Small intestine (tissue), 7 donors: ENCODE measurements at regions not wholly inside any gene's neighbourhood (a gene's known extent, or its start where the extent isn't known, plus 50 kb on each side); places are given as distances from the start of the nearest gene placed in this dataset.
"Not testable (repeated sequence)": the region's sequence is repeated elsewhere in the genome, so short reads cannot be mapped to it uniquely, and the experiment has no call there.

Experiments
- DNase-seq, 2 donors: peaks; one replicate each; pipeline versions ENCODE4 v3.0.0 to v3.0.0-alpha.2; 2013
- FAIRE-seq: peaks from 2 replicates; lab custom pipeline; 2012; peaks lifted over from hg19 to GRCh38; lab: Jason Lieb, UNC
- H3K27ac ChIP-seq, 3 donors: one replicate each; pipeline ENCODE4 v1.5.1; 2013; ENCODE audit warnings: low read length in 2 of 3, mild to moderate bottlenecking in 2 of 3, control low read depth in 1 of 3, inconsistent platforms in 1 of 3, low read depth in 1 of 3, moderate library complexity in 1 of 3
- H3K27me3 ChIP-seq, 3 donors: one replicate each; pipeline ENCODE4 v1.6.1; 2013; ENCODE audit warnings: low read length in 3 of 3, inconsistent platforms in 1 of 3; ENCODE audit not compliant: control insufficient read depth in 3 of 3, insufficient read depth in 3 of 3
- H3K36me3 ChIP-seq, 3 donors: one replicate each; pipeline ENCODE4 v1.6.1; 2013; ENCODE audit warnings: low read length in 3 of 3, inconsistent platforms in 1 of 3, low read depth in 1 of 3, mild to moderate bottlenecking in 1 of 3, moderate library complexity in 1 of 3; ENCODE audit not compliant: control insufficient read depth in 3 of 3, insufficient read depth in 2 of 3
- H3K4me1 ChIP-seq, 3 donors: one replicate each; pipeline ENCODE4 v1.6.1; 2013; ENCODE audit warnings: low read length in 2 of 3, inconsistent platforms in 1 of 3, low read depth in 1 of 3, mild to moderate bottlenecking in 1 of 3, moderate library complexity in 1 of 3; ENCODE audit not compliant: control insufficient read depth in 3 of 3, insufficient read depth in 2 of 3
- H3K4me3 ChIP-seq, 3 donors: one replicate each; pipeline ENCODE4 v1.5.1; 2013; ENCODE audit warnings: low read length in 3 of 3, control low read depth in 1 of 3, inconsistent platforms in 1 of 3, low read depth in 1 of 3, mild to moderate bottlenecking in 1 of 3, moderate library complexity in 1 of 3
- H3K9me3 ChIP-seq, 2 donors: one replicate each; pipeline ENCODE4 v1.6.1; 2013; ENCODE audit warnings: low read depth in 1 of 2, low read length in 1 of 2; ENCODE audit not compliant: control insufficient read depth in 2 of 2, insufficient read depth in 1 of 2
- WGBS, 3 donors: extraction: QIAGEN DNeasy Blood & Tissue Kit; methylation state at CpG; one replicate each; pipeline ENCODE4 v1.1.7; 2013; 5-methylcytosine and 5-hydroxymethylcytosine counted together
- donor health status: healthy with polysubstance abuse.
- donor health status: control.
- donor health status: control.
- donor health status: Bipolar disorder and iron deficiency.
- donor health status: healthy.

GRCh38 chr19:28319227-28319626, 893.7 kb downstream of the UQCRFS1 start:
- WGBS, 3 donors = 44 to 47% (median 44%) methylated on average over 2 of the region's 2 CpGs
- FAIRE-seq = no peak
- H3K36me3 ChIP-seq = no peaks in the 10 kb centered on the region
- H3K27me3 ChIP-seq = no peaks in the 10 kb centered on the region
- no peak overlapping the region for H3K27ac ChIP-seq
- DNase-seq = no peak
- no peak overlapping the region for H3K4me3 ChIP-seq
- no peaks in the 10 kb centered on the region for H3K9me3 ChIP-seq
- no peaks in the 10 kb centered on the region for H3K4me1 ChIP-seq

DNA sequence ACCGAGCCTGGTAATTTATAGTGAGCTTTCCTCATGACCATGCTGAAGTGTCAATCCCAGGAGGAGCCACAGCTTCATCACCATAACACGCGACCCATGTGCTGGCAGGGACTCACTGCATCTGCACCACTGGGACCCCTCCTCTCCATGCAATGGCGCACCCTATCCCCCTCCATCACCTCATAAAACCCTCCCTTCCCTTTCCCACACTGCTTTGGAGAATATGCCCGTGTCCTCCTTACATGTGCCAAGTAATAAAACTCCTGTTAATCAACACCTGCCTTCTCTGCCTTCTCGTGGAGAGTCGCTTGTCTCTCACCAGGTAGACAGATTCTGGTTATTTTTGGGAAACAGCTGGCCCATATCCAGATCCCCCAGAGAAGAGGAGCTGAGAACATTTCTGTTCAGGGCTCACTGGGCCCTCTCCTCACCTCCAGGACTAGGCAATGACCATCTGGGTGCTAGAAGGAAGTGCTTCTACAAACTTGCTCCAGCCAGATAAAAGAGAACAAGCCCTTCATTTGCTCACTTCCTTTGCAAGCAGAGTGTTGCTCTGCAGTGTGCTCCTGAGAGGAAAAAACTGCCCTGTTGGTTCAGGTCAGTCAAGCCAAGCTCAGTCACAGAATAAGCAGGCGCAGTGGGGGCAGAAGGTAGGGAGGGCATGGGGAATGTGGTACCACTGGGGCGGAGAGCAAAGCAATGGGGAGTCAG, 894.3 kb downstream of the UQCRFS1 start:
- Histone ChIP-seq H3K9me3 (no peaks in the 10 kb centered on the region), H3K4me1 (no peaks in the 10 kb centered on the region), H3K27me3 (no peaks in the 10 kb centered on the region), H3K27ac (no peak overlapping the region), H3K36me3 (no peaks in the 10 kb centered on the region), H3K4me3 (no peak overlapping the region)
- no peak for FAIRE-seq
- DNase-seq = no peak
- 64 to 77% (median 74%) methylated on average over 9 of the region's 9 CpGs for WGBS, 3 donors

GRCh38 chr19:28316464-28316863, 896.5 kb downstream of the UQCRFS1 start:
- Histone ChIP-seq H3K27me3 (no peaks in the 10 kb centered on the region), H3K36me3 (no peaks in the 10 kb centered on the region), H3K27ac (no peak overlapping the region), H3K4me3 (no peak overlapping the region), H3K4me1 (no peaks in the 10 kb centered on the region), H3K9me3 (no peaks in the 10 kb centered on the region)
- DNase-seq = no peak
- no peak for FAIRE-seq
- 51 to 74% (median 58%) methylated on average over 7 of the region's 7 CpGs for WGBS, 3 donors

GRCh38 chr19:28314756-28315155, 898.2 kb downstream of the UQCRFS1 start:
- DNase-seq (no peak), FAIRE-seq (no peak)
- H3K4me1 ChIP-seq = no peaks in the 10 kb centered on the region
- no peak overlapping the region for H3K27ac ChIP-seq
- H3K36me3 ChIP-seq = no peaks in the 10 kb centered on the region
- H3K27me3 ChIP-seq = no peaks in the 10 kb centered on the region
- no peaks in the 10 kb centered on the region for H3K9me3 ChIP-seq
- 64 to 95% (median 77%) methylated on average over 3 of the region's 3 CpGs for WGBS, 3 donors
- no peak overlapping the region for H3K4me3 ChIP-seq

DNA sequence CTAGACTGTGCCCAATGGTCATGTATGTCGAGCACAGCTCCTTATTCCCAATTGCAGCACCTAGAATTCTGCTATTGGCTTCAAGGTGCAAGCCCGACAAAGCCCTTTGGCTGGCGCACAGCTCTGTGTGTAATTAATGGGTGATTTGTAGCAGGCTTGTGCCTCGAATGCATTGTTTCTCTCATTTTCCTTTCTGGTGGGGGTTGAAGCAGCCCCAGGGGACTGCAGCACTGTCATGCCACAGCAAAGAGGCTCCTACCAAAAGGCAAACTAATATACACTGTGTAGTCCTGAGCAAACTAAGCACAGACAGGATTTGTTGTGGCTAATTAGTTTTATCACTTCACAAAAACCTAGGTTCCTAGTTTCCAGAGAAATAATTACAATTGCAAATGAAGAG, 898.7 kb downstream of the UQCRFS1 start:
- no peak for DNase-seq
- WGBS, 3 donors = 57 to 63% (median 59%) methylated on average over 4 of the region's 4 CpGs
- Histone ChIP-seq H3K4me1 (no peaks in the 10 kb centered on the region), H3K9me3 (no peaks in the 10 kb centered on the region), H3K27me3 (no peaks in the 10 kb centered on the region), H3K27ac (no peak overlapping the region), H3K36me3 (no peaks in the 10 kb centered on the region), H3K4me3 (no peak overlapping the region)
- no peak for FAIRE-seq

DNA sequence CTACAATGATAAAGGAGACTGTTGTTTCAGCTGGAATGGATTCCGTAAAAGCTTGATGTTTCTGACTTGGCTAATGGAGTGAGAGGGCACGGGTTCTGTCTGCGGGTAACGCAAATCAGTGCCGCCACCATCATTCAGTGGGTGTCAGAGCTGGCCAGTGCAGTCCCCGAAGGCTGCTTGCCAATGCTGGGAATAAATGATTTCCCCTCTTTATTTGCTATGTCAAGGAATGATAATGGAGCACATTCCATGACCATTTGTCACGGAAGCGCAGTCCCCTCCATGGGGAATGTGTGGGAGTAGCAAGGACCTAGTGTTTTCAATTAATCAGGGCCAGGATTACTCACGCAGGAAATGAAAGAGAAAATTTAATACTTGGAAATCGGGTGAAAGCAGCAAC, 899.3 kb downstream of the UQCRFS1 start:
- Histone ChIP-seq H3K9me3 (no peaks in the 10 kb centered on the region), H3K27ac (no peak overlapping the region), H3K27me3 (no peaks in the 10 kb centered on the region), H3K4me3 (no peak overlapping the region), H3K36me3 (no peaks in the 10 kb centered on the region), H3K4me1 (no peaks in the 10 kb centered on the region)
- DNase-seq (no peak), FAIRE-seq (no peak)
- WGBS, 3 donors = 64 to 82% (median 71%) methylated on average over 10 of the region's 10 CpGs

- H3K36me3 ChIP-seq = no peaks in the 10 kb centered on the region
- FAIRE-seq (no peak), DNase-seq (no peak)
- H3K27ac ChIP-seq = no peak overlapping the region
- H3K9me3 ChIP-seq = no peaks in the 10 kb centered on the region
- no peaks in the 10 kb centered on the region for H3K27me3 ChIP-seq
- no peak overlapping the region for H3K4me3 ChIP-seq
- 68 to 88% (median 75%) methylated on average over 8 of the region's 8 CpGs for WGBS, 3 donors
- H3K4me1 ChIP-seq = no peaks in the 10 kb centered on the region
Measured at GRCh38 chr19:28312269-28312668, 900.7 kb downstream of the UQCRFS1 start.

DNA sequence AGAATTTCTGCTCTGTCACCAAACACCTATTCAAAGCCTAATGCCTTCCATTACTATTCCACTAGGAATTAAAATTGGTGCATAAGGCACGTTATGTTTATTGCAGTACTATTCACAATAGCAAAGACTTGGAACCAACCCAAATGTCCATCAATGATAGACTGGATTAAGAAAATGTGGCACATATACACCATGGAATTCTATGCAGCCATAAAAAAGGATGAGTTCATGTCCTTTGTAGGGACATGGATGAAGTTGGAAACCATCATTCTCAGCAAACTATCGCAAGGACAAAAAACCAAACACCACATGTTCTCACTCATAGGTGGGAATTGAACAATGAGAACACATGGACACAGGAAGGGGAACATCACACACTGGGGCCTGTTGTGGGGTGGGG, 902.1 kb downstream of the UQCRFS1 start:
- 86 to 95% (median 94%) methylated on average over 1 of the region's 2 CpGs for WGBS, 3 donors
- FAIRE-seq, H3K27me3 ChIP-seq: not testable (repeated sequence)

GRCh38 chr19:28309070-28309469, 903.9 kb downstream of the UQCRFS1 start:
- FAIRE-seq (no peak), DNase-seq (no peak)
- 63 to 83% (median 65%) methylated on average over 5 of the region's 5 CpGs for WGBS, 3 donors
- no peaks in the 10 kb centered on the region for H3K36me3 ChIP-seq
- no peaks in the 10 kb centered on the region for H3K27me3 ChIP-seq
- H3K4me3 ChIP-seq = no peak overlapping the region
- no peaks in the 10 kb centered on the region for H3K9me3 ChIP-seq
- H3K27ac ChIP-seq = no peak overlapping the region
- no peaks in the 10 kb centered on the region for H3K4me1 ChIP-seq

More for the DNA sequence above, 902.1 kb downstream of the UQCRFS1 start:
- H3K4me1 ChIP-seq, H3K9me3 ChIP-seq, DNase-seq, H3K4me3 ChIP-seq, H3K36me3 ChIP-seq, H3K27ac ChIP-seq: not testable (repeated sequence)
